LHCN-M2 (cell line): ENCODE measurements at regions not wholly inside any gene's neighbourhood (a gene's known extent, or its start where the extent isn't known, plus 50 kb on each side); places are given as distances from the start of the nearest gene placed in this dataset.
A peak's percentile ranks its signal among the peaks of the same experiment; 100 is the strongest.

Experiments
- DNase-seq: peaks from one replicate; pipeline ENCODE4 v3.0.0-alpha.2; 2012; ENCODE audit warnings: low read depth

- peak; percentile 14 for DNase-seq
These were observed 126.5 kb upstream of the MAST4 start for GRCh38 chr5:66469684-66470083.

DNA sequence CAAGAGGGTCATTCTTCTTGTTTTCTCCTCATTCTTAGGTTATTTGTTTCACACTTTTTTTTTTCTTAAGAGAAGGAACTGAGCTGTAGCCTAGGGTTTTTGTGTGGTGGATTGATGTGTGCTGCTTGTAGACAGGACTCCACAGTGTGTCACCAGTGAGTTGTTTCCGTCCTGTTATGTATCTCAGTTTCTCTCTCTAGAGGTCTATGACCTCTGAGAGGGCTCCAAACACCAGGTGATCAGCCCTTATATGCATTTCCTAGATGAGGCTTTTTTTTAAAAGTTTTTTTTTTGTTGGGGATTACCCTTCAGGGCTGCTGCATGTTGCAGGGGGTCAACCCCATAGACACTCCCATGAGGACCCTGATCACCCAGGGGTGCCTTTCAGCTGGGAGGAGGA lies 124.2 kb upstream of the MAST4 start:
- DNase-seq = no peak

DNA sequence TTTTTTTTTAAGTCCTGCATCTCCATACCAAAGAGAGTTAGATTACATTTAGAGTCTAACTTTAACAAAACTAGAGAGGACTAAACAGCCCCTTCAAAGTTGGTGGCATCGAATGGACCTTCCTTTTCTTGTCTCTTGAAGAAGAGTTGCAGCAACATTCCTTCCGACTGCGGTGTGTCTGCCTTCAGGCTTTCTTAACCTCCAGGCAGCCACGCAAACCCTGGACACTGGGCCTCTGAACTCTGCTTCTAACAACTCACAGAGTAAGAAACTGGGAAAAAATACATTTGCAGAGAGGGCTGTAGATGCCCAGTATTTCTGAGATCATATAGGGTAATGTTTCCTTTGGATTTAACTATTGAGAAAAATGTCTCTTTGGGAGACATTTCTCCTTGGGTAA lies 120.5 kb upstream of the MAST4 start:
- no peak for DNase-seq

DNA sequence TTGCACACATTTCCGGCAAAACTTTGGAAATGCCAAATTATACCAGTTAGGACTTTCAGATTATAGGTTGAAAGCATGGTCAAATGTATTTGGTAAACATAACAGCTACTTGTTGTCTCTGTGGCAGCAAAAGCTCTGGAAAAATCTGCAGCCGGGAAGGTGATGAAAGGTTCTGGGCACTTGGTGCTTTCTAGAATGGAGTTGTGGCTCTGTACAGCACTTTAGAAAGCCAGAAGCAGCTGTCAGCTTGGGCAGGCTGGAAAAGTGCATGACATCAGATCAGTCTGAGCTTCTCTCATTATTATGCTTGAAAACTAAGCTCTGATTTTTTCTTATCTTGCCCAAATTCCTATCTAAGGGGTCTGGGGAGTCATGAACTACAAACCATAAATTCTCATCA lies 118.6 kb upstream of the MAST4 start:
- DNase-seq = no peak

GRCh38 chr5:66494437-66494836 lies 101.8 kb upstream of the MAST4 start:
- no peak for DNase-seq

DNA sequence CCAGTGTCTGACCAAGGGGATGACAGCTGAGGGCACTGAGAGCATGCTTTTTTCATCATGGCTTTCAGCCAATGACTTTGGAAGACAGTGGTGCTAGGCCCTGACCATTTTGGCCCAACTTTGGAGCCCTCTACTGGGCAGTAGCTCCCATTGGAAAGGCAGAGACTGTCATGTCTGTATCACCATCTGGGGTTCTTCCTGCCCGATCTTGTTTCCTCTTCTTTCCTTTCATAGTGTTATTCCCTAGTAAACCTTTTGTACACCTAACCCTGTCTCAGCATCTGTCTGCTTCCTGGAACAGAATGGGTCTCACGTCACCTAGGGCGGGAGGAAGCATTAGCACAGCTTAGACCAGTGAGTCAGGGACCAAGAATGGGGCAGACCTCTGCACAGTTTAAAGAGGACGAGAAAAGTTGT lies 97.4 kb upstream of the MAST4 start:
- DNase-seq = peak; percentile 40

GRCh38 chr5:66503203-66503789 lies 92.9 kb upstream of the MAST4 start:
- no peak for DNase-seq

DNA sequence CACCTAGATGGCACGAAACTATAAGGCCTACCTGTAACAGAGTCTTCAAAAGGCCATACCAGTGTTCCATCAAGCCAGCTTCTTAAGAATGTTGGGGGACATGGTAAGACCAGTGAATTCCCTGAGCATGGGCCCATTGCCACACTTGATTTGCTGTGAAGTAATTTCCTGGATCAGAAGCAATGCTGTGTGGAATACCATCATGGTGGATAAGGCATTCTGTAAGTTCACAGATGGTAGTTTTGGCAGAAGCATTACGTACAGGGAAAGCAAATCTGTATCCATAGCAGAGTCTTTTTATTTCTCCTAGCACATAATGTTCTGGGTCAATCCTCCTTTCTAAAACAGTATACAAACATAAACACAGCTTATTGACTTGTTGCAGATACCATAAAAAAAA lies 89.1 kb upstream of the MAST4 start:
- no peak for DNase-seq

- no peak for DNase-seq
These were observed 84.7 kb upstream of the MAST4 start for GRCh38 chr5:66511491-66511890.

GRCh38 chr5:66513130-66513529 lies 83.1 kb upstream of the MAST4 start:
- DNase-seq = no peak

DNA sequence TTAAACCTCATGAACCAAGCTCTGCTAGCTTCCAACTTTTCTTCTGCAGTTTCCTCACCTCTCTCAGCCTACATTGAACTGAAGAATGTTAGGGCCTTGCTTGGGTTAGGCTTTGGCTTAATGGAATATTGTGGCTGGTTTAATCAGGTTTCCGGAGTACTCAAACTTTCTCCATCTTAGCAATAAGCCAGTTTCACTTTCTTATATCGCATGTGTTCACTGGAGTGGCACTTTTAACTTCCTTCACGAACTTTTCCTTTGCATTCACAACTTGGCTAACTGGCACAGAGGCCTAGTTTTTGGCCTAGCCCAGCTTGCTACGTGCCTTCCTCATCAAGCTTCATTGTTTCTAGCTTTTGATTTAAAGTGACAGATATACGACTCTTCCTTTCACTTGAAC lies 81.0 kb upstream of the MAST4 start:
- DNase-seq = no peak

DNA sequence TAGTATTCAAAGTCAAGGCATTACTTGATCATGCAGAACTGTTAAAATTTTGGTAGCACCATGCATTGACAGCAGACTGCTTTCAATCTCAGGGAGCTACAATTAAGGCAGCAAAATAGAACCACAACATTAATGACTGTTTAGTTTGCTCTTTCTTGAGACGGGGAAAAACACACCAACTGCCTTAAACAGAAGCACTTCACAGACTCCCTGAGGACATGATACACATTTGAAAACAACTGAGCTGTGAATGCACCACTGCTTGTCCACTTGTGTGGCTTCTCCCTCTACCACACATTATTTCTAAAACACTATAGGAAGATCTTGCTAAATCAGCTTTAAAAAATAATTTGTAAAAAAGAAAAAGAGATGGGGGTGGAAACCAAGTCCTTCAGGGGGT lies 79.6 kb upstream of the MAST4 start:
- DNase-seq = no peak

- no peak for DNase-seq
These were observed 78.8 kb upstream of the MAST4 start for GRCh38 chr5:66517351-66517750.

GRCh38 chr5:66518052-66518451 lies 78.1 kb upstream of the MAST4 start:
- DNase-seq = no peak

DNA sequence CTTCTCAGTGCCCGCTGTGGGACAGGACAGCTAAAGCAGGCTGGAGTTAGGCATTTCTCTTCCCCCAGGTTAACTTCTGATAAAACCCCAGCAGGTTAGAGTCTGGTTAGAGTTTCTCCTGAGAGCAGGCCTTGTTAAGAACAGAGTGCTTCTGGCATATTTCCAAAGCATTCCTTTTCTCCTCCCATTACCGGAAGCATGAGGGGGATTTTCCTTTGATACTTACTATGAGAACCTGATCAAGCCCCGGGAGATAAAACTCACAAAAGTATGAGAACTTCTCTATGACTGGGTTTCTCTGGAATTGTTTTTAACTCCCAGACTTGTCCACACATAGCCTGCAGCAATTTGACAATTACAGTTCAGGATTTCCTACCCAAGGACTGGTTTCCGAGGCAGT lies 77.4 kb upstream of the MAST4 start:
- no peak for DNase-seq

DNA sequence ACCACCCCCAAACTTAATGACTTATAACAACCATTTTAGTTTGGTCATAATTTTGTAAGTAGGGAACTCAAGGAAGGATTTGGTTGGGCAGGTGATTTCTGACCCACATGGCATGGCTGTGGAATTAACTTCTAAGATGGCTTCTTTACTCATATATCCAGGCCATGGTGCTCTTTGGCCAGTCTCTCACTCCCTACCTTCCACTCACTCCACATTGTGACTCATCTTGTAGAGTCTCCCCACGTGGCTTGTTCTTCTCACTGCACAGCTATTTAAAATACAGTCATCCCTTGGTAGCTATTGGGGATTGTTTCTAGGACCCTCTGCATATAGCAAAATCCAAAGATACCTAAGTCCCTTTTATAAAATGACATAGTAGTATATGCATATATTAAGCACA lies 76.6 kb upstream of the MAST4 start:
- DNase-seq = no peak

GRCh38 chr5:66520854-66521253 lies 75.3 kb upstream of the MAST4 start:
- no peak for DNase-seq

DNA sequence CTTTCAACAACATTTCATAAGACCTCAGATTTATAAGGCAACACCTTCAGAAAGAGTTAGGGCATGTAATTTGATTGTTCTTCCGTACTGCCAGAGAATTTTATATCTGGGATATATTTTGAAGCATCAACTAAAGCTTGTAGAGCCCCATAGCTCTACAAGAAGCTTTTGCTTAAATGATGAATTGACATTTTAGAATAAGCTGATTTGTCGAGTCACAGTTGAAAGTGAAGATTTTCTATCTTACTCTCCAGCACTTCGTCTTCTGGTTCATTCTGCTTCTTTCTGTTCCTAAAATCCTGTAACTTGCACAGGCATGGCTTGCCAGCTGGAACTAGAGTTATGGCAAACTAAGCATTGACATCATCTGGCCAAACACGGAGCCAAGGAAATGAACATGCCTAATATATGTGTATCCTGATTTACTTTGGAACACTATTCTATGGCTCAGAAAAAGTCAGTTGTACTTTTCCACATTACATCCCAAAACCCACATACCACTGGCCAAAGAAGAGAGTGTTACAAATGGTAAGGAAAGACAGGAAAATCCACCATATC lies 68.6 kb upstream of the MAST4 start:
- DNase-seq = no peak

DNA sequence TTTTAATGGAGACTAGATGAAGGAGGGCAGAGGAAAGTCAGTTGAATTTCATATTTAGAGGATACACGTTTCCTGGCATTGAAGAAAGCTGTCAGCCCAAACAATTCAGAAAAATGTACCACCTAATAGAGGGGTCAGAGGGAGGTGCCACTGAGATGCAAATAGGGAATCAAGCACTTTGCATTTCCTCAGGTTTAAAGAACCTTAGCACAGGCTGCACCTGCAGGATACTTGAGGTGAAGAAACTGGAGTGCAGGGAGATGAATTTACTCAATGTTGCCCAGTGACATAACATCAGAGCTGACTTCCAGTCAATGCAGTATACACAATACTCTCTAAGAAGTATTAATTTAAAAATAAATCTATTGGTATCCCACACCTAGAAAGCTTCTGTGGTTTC lies 67.0 kb upstream of the MAST4 start:
- DNase-seq = no peak

DNA sequence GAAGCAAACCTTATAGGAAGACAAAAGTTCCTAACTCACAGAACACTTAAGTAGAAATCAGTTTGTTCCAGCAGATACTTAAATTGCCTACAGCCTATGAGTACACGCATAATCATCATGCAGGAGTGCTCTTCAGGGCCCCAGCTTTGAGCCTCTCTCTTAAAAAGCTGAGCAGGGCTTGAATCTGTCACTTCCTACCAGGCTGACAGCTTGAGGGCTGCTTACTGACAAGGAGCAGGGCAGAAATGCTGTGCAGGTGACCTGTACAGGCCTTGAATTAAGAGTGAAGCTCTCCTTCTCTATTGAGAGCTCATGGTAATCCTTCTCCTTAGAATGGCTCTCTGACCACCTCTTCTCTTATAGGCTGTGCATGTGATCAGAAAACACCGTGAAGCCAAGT lies 66.5 kb upstream of the MAST4 start:
- DNase-seq = no peak

GRCh38 chr5:66538126-66538525 lies 58.1 kb upstream of the MAST4 start:
- DNase-seq = no peak

GRCh38 chr5:66538531-66538930 lies 57.7 kb upstream of the MAST4 start:
- DNase-seq = no peak

- no peak for DNase-seq
These were observed 56.1 kb upstream of the MAST4 start for GRCh38 chr5:66540078-66540477.

DNA sequence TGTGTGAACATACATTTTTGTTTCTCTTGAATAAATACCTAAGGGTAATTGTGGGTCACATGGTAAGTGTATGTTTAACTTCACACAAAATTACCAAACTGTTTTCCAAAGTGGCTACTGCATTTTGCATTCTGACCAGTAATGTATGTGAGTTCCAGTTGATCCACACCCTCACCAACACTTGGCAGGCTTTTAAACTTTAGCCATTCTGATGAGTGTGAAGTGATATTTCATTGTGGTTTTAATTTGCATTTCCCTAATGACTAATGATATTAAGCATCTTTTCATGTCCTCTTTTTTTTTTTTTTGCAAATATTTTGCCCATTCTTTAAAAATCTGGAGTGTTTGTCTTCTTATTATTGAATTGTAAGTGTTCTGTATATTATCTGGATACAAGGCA lies 53.5 kb upstream of the MAST4 start:
- DNase-seq = no peak
